ENCODE measurements at regions not wholly inside any gene's neighbourhood (a gene's known extent, or its start where the extent isn't known, plus 50 kb on each side); places are given as distances from the start of the nearest gene placed in this dataset.
"Not testable (repeated sequence)": the region's sequence is repeated elsewhere in the genome, so short reads cannot be mapped to it uniquely, and the experiment has no call there.

DNA sequence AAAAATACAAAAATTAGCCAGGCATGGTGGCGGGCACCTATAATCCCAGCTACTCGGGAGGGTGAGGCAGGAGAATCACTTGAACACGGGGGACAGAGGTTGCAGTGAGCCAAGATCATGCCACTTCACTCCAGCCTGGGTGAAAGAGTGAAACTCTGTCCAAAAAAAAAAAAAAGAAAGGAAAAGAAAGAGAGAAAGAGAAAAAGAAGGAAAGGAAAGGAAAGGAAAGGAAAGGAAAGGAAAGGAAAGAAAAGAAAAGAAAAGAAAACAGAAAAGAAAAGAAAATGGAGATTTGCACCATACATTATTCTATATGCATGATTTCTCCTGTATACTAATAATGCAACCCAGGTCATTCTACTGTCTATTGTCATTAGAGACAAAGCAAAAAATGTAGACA lies 421.5 kb downstream of the PCDH19 start:
- DNase-seq: not testable (repeated sequence)

DNA sequence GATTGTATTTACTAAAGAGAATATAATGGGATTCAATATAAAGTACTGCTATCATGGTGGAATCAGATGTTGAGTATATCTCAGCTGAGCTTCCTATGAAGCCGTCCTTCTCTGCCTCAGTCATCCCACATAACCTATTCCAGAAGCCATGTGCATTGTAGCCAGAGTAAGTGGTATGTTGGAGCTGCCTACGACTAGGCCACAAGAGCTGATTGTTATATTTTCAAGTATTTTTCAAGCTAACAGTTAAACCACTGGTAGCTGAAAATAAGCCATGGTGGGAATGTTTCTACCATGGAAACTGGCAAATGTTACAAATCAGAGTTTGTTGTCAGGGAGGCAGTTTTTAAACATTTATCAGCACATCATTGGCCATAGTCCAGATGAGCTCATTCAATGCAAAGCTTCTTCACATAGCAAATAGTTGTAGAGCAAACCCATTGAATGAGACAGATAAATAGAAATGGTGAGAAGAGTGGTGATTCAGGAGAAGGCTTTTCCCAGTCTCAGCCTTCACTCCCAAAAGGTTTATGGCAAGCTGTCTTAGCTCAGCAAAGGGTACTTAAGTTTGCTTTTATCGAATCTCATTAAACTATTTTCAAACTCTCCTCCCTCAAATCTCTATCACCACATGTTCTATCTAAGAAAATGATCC lies 436.4 kb downstream of the PCDH19 start:
- no peak for DNase-seq

DNA sequence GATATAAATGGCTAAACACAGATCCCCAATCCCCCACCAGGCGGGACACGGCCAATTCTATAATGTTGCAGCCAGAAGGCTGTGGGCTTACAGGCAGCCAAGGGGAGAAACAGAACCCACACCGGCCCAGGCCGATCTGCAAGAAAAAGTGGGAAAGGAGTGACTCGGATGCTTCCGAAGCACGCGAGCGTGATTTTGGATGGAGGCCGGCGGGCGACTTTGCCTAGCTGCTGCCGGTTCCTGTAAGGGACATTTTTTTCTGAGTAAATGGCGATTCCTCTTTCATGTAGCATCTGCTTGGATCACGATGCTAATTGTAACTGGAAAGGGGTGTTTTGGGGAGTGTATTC lies 470.2 kb downstream of the PCDH19 start:
- no peak for DNase-seq

DNA sequence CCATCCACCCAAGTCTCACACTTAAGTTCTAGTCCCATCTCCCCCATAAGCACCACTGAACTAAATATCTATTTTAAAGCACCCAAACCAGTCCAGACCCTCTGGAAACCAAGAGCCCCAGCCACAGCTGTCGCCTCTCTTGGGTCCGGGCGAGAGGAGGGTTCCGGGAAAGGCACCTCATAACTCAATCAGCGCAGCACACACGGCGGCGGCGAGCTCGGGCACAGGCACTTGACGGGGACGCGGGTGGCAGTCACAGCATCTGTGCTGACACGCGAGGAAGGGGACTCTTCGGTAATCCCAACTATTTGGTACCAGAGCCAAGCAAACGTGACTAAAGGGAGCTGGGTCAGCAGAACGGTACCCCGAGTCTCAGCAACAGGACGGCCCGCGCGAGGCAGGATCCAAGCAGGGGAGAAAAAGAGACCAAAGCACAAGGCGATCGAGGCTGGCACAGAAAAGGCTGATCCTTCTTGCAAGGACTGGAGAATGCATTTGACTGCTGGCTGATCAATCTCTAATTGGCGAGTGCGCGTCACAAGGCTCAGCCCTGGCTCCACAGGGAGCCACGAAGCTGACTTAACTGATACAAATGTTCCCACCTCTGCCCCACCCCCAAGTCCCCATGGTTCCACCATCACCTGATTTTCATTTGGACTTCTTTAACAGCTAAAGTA lies 470.7 kb downstream of the PCDH19 start:
- not testable (repeated sequence) for DNase-seq

DNA sequence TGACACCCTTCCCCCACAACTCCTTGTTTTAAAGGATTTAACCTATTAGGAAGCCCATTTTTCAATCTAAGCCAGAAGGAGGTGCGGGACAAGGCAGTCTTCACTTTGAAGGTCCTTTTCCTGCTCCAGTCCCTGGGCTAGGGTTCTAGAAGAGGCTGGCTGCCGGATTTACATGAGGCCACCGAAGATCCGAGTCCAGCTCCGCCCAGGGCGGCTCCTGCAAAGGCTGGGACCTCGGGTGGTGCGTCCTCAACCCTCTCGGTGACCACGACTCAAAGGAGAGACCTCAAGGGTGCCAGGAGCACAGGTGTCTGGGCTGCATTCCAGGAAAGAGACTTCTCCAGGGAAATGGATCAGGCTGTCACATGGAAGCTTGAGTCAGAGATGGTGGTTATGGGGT lies 471.6 kb downstream of the PCDH19 start:
- no peak for DNase-seq

GRCh38 chrX:99933865-99934264 lies 476.2 kb downstream of the PCDH19 start:
- DNase-seq: no peak

DNA sequence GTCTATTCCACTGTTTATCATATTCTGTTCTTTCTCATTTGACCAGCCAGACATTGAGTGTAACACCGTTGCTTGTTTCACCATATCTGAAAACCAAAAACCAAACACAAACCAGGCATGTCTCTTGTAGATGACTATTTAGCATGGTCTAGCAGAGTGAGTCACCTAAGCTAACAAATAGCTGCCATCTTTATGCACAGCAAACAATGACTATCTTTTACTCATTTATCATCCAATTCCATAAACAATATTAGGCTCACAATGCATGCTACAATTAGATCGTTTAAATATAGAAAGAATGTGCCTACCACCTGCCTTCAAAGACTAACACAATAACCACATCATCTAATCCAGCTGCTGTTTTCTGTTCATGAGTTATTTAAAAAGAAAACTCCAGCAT lies 495.4 kb downstream of the PCDH19 start:
- DNase-seq: no peak

- no peak for DNase-seq
Observed at GRCh38 chrX:99913611-99914010, 496.5 kb downstream of the PCDH19 start.

DNA sequence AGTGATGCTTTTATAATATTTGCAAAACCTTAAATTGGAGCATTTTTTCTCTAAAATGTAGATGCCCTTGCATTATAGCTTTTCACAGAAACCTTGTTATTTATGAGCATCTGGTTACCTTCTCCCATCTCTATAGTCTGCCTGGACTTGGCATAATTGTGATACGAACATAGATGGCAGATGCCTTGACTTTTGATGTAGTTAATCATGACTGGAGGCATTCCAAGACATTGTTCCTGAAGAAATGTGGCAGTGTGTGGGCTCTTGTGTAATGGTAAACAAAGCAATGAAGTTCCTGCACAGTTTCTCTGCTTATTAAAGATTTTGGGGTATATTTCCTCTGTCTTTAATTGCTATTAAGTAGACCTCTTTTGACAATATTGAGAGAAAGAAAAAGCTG lies 500.1 kb downstream of the PCDH19 start:
- no peak for DNase-seq

GRCh38 chrX:99901091-99901490 lies 509.0 kb downstream of the PCDH19 start:
- DNase-seq: no peak

GRCh38 chrX:99887918-99888317 lies 522.2 kb downstream of the PCDH19 start:
- no peak for DNase-seq

DNA sequence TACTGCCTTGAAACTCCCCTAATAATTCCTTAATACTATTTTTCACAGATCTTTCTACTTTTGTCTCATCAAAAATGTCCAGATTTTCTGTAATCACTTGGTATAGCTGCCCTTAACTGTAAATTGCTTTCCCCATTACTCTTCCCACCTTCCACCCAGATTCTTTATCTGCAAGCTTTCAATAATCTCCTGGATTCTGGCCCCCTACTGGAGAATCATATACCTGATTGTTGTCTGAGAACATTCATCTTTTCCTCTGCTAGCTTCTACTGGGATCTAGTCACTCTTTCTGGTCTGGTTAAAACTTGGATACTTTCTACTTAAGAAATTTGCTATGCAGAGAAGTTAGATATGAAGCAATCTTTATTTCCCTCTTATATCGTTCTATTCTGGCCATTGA lies 552.6 kb downstream of the PCDH19 start:
- no peak for DNase-seq

DNA sequence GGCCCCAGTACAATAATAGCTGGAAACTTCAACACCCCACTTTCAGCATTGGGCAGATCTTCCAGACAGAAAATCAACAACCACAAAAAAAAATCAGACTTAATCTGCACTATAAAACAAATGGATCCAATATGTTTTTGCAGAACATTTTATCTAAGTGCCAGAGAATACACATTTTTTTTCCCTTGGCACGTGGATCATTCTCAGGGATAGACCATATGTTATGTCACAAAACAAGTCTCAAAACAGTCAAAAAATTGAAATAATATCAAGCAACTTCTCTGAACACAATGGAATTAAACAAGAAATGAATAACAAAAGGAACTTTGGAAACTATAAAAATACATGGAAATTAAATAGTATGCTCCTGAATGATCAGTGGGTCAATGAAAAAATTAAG lies 576.3 kb downstream of the PCDH19 start:
- no peak for DNase-seq

DNA sequence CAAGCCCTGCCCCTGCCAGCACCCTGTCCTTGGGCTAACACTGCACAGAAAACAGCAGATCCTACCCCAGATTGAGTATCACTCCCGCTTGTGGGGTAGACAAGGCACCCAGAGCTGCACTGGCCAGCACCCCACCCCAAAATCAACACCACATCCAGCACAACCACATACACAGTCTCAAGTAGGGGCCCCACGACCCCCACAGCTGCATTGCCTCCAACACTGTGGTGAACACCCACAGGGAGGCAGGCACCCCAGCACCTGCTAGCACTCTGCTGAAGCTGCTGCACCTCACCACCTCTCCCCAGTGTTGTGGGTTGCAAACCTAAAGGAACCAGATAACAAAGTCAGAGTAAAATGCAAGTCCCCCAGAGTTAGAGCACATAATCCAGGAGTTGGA lies 589.9 kb downstream of the PCDH19 start:
- DNase-seq: no peak

- DNase-seq: no peak
Observed at GRCh38 chrX:99800016-99800415, 610.1 kb downstream of the PCDH19 start.

GRCh38 chrX:99798936-99799335 lies 611.1 kb downstream of the PCDH19 start:
- no peak for DNase-seq

GRCh38 chrX:99795495-99795894 lies 614.6 kb downstream of the PCDH19 start:
- DNase-seq: no peak

- DNase-seq: no peak
Observed at GRCh38 chrX:99782516-99783040, 627.5 kb downstream of the PCDH19 start.

DNA sequence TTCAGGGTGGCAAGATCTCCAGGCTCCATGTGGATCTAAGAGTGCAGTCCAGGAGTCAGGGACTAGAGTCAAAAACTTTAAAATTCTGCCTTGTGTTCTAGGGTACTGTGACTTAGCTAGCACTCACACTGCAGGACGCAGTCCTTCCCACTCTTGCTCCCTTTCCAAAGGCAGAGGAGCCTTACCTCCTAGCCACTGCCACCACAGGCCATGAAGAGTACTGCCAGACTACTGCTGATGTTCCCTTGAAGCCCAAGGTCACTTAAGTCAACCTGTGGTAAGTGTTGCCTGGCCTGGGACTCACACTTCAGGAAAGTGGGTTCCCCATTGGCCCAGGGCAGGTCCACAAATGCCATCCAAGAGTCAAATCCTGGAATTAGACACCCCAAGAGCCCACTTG lies 632.2 kb downstream of the PCDH19 start:
- DNase-seq: no peak

DNA sequence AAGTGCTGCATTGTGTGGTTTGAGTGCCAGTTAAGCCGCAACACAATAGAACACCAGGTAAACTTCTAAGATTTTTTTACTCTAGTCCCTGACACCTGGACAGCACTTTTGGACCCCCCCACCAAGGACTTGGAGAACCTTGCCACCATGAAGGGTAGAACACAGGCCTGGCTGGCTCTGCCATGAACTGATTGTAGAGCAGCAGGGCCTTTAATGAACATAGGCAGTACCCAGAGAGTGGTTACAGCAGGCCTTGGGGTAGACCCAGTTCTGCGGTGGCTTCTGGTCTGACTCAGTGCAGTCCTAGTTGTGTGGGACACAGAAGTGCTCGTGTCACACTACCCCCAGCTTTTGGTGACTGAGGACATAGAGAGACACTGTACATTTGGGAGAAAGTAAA lies 648.3 kb downstream of the PCDH19 start:
- DNase-seq: no peak

- no peak for DNase-seq
Observed at GRCh38 chrX:99752776-99753175, 657.3 kb downstream of the PCDH19 start.

DNA sequence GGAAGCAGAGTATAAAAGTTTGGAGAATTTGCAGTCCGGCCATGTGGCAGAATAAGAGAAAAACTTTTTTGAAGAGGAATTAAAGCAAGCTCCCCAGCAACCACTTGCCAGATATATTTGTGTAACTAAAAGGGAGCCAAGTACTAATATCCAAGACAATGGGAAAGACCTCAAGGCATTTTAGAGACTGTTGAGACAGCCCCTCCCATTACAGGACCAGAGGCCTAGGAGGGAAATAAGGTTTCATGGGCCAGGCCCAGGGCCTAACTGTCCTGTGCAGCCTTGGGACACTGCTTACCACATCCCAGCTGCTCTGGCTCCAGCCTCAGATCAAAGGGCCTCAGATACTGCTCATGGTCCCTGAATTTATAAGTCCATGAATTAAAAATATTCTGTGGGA lies 659.4 kb downstream of the PCDH19 start:
- no peak for DNase-seq

- no peak for DNase-seq
Observed at GRCh38 chrX:99722094-99722493, 688.0 kb downstream of the PCDH19 start.

DNA sequence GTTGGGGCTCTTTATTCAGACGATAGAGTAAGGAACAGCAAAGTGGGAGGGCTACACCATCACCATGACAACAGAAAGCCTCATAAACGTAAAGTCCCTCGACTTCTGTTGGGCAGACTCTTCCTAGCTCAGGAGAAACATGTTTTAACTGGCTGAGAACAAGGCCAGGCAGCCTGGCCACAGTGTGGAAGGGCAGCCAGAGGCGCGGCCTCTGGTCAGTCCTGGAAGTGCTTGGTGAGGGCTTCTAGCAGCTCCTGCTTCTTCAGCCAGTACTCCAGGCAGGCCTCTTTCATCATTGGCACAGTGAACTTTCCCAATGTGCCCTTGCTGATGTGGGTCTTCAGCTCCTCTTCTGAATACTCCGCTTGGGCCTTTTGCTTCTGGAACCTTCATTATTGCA lies 690.9 kb downstream of the PCDH19 start:
- DNase-seq: no peak

DNA sequence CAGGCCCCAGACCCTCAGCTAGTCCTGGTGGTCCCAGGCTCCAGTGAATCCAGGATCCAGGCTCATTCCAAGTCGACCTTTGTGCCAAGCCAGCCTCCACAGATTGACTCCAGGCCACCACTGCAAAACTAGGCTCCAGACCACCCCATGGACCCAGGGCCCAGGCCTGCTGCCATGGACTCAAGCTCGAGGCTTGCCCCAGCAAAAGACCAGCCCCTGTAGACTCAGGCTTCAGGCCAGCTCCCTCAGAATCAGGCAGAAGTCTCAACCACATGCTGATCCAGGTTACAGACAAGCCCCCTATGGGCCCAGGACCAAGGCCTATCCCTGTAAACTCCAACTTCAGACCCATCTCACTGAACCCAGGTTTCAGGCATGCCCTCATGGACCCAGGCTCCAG lies 692.4 kb downstream of the PCDH19 start:
- DNase-seq: no peak
